Calu3 (cell line): ENCODE measurements at regions not wholly inside any gene's neighbourhood (a gene's known extent, or its start where the extent isn't known, plus 50 kb on each side); places are given as distances from the start of the nearest gene placed in this dataset.
"Not testable (repeated sequence)": the region's sequence is repeated elsewhere in the genome, so short reads cannot be mapped to it uniquely, and the experiment has no call there.

ENCODE experiments used
- BruUV-seq: library from RNA; stranded (reverse); fragments of 400-500 nt; replicated peaks from 2 replicates; lab custom pipeline; 2021; lab: Mats Ljungman, UMichigan
- CTCF ChIA-PET: fragments of 300-600 bp; sonication (Branson Sonifier 250); formaldehyde crosslinking; loops from one replicate; lab custom pipeline; 2022; ENCODE audit warnings: antibody characterized with exemption; lab: Charles Lee
- DNase-seq: peaks from one replicate; pipeline ENCODE4 v3.0.0; 2022
- H3K27ac Mint-ChIP-seq: one replicate; pipeline ENCODE4 v1.8.0; 2022; ENCODE audit warnings: mixed read lengths; ENCODE audit not compliant: unreplicated experiment
- H3K27me3 Mint-ChIP-seq: one replicate; pipeline ENCODE4 v1.8.0; 2022; ENCODE audit warnings: mixed read lengths; ENCODE audit not compliant: unreplicated experiment
- H3K36me3 Mint-ChIP-seq: one replicate; pipeline ENCODE4 v1.8.0; 2022; ENCODE audit warnings: mild to moderate bottlenecking, moderate library complexity, mixed read lengths; ENCODE audit not compliant: insufficient read depth, unreplicated experiment
- H3K4me1 Mint-ChIP-seq: one replicate; pipeline ENCODE4 v1.8.0; 2022; ENCODE audit warnings: mild to moderate bottlenecking, low read depth, mixed read lengths; ENCODE audit not compliant: unreplicated experiment
- H3K4me3 Mint-ChIP-seq: one replicate; pipeline ENCODE4 v1.8.0; 2022; ENCODE audit warnings: mild to moderate bottlenecking, low read depth, moderate library complexity, mixed read lengths; ENCODE audit not compliant: unreplicated experiment
- H3K9me3 Mint-ChIP-seq: one replicate; pipeline ENCODE4 v1.8.0; 2022; ENCODE audit warnings: low read depth, mixed read lengths; ENCODE audit not compliant: unreplicated experiment
- intact Hi-C: fragments of 100-400 bp; cut with micrococcal nuclease; formaldehyde crosslinking; loops from one replicate; pipeline ENCODE4 v1.10.0; 2022; ENCODE audit not compliant: unreplicated experiment
- TF ChIP-seq, protein P1 (sequence below): fragments of 200-600 bp; IDR thresholded peaks from one replicate; pipeline ENCODE4 v1.8.0; 2022; ENCODE audit warnings: antibody characterized with exemption; ENCODE audit not compliant: unreplicated experiment

DNA sequence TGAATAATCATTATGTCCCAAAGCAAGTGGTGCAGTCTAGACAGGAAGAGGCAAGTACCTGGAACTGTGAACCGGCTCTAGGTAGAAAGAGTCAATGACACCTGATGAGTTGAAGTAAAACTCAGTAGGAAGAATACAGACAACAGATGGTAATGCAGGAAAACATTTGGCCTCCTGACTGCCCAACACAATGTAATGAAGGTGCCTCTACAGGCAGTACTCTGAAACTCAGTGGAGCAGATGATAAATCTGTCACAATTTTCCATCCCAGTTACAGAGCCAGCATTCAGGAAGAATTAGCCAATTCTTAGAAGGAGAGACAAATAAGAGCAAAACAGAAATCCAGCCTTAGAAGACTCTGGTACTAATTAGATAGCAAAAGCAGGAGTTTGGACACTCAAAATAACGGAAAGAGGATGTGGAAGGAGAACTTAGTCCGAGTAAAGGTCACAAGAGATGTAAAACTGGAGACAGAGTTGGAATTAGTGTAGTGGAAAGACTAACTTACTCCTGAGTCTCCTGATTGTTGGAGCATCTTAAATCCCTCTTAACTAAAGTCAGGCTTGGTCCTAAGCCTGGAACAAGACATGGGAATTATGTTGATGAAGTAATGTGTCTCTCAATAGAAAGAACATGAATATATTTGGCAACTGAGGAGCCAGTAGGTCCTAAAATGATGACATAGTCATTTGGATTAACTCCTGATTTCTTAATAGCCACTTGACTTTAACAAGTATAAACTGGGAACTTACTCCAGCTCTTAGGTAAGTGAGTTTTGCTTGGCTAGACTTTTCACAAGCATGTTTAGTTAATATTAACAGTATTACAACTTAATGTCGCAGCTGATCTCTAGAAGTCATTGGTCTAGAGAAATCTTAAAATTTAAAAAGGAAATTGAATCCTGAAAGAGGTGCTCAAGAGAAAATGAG is 457.3 kb upstream of the MIR17HG start:
- DNase-seq: no peak
- Mint-ChIP-seq H3K36me3 (no peaks in the 10 kb centered on the region), H3K4me3 (no peak overlapping the region), H3K27ac (no peak overlapping the region), H3K9me3 (no peaks in the 10 kb centered on the region), H3K4me1 (no peaks in the 10 kb centered on the region), H3K27me3 (no peaks in the 10 kb centered on the region)
- BruUV-seq: no TSS peak
- TF ChIP-seq, protein P1, sequence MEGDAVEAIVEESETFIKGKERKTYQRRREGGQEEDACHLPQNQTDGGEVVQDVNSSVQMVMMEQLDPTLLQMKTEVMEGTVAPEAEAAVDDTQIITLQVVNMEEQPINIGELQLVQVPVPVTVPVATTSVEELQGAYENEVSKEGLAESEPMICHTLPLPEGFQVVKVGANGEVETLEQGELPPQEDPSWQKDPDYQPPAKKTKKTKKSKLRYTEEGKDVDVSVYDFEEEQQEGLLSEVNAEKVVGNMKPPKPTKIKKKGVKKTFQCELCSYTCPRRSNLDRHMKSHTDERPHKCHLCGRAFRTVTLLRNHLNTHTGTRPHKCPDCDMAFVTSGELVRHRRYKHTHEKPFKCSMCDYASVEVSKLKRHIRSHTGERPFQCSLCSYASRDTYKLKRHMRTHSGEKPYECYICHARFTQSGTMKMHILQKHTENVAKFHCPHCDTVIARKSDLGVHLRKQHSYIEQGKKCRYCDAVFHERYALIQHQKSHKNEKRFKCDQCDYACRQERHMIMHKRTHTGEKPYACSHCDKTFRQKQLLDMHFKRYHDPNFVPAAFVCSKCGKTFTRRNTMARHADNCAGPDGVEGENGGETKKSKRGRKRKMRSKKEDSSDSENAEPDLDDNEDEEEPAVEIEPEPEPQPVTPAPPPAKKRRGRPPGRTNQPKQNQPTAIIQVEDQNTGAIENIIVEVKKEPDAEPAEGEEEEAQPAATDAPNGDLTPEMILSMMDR: no peak
- intact Hi-C loops: loop anchor here (5.0 kb wide), 1 partner anchor 127 kb away; no protein-coding TSS in a partner anchor
- CTCF ChIA-PET: no interaction called here

DNA sequence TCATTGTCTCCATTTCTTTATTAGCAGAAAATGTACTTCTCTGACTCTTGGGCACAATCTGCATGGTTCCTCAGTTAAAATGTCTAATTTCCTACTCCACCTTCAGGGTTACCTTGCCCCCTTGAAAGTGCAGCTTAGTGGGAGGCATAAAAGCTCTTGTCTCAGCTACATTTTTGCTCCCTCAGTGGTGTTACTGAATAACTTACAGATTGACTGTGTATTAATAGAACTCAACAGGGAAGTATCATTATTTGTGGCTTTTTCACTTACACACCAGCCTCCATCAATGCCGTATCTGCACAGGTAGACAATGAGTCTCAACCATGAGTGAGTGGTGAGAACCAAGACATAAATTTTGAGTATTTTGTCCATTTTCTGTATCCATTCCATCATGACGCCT is 456.2 kb upstream of the MIR17HG start:
- no peak for DNase-seq
- H3K4me1 Mint-ChIP-seq: no peaks in the 10 kb centered on the region
- CTCF ChIA-PET: no interaction called here
- H3K27ac Mint-ChIP-seq: no peak overlapping the region
- intact Hi-C loops: no loop called here
- H3K36me3 Mint-ChIP-seq: no peaks in the 10 kb centered on the region
- H3K9me3 Mint-ChIP-seq: no peaks in the 10 kb centered on the region
- TF ChIP-seq, protein P1: no peak
- no peak overlapping the region for H3K4me3 Mint-ChIP-seq
- H3K27me3 Mint-ChIP-seq: no peaks in the 10 kb centered on the region
- no TSS peak for BruUV-seq

DNA sequence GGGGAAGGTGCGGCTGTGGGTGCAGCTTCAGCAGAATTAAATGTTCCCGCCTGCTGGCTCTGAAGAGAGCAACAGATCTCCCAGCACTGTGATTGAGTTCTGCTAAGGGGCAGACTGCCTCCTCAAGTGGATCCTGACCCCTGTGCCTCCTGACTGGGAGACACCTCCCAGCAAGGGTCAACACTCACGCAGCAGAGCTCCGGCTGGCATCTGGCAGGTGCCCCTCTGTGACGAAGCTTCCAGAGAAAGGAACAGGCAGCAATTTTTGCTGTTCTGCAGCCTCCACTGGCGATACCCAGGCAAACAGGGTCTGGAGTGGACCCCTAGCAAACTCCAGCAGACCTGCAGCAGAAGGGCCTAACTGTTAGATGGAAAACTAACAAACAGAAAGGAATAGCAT is 454.3 kb upstream of the MIR17HG start:
- not testable (repeated sequence) for H3K36me3 Mint-ChIP-seq

DNA sequence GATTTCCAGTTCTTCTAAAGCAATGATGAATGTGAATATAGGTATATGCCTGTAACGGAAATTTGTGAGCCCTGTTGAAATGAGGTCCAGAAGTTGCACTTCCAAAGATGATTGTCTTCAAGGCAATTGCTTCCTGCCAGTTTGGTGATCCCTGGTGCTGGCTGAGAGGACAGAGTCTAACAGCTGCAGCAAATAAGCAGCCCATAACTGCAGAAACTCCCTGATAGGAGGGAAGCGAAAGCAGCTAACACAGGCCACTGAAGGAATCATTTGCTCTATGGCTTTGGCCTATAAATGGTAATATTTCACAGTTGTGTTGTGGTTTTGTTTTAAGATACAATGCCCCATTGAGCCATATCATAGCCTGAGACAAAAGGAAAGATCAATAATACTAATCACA is 451.5 kb upstream of the MIR17HG start:
- Mint-ChIP-seq H3K9me3 (no peaks in the 10 kb centered on the region), H3K27me3 (no peaks in the 10 kb centered on the region), H3K4me3 (no peak overlapping the region), H3K27ac (no peak overlapping the region), H3K36me3 (no peaks in the 10 kb centered on the region), H3K4me1 (no peaks in the 10 kb centered on the region)
- no TSS peak for BruUV-seq
- TF ChIP-seq, protein P1: no peak
- intact Hi-C loops: no loop called here
- CTCF ChIA-PET: no interaction called here
- no peak for DNase-seq

More for the DNA sequence above, 454.3 kb upstream of the MIR17HG start:
- BruUV-seq, intact Hi-C loops, H3K27ac Mint-ChIP-seq, CTCF ChIA-PET, H3K4me1 Mint-ChIP-seq, DNase-seq, H3K4me3 Mint-ChIP-seq, H3K27me3 Mint-ChIP-seq, H3K9me3 Mint-ChIP-seq: not testable (repeated sequence)

DNA sequence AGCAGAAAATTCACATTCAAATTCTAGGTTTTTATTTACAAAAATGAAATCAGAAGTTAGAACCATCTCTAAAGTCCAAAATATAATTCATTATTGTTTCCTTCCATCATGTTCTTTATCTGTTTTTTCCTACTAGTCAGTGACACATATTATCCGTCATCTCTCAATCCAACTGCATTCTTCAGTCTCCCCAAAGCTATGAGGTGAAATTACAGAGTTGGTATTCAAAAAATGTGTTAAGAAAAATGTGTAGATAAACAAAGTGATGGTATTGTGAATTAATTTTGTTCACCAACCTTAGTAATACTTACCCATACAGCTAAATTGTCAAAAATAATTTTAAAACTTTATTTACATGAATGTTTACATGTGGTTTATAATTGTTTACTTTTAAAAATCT is 448.7 kb upstream of the MIR17HG start:
- H3K27ac Mint-ChIP-seq: no peak overlapping the region
- H3K9me3 Mint-ChIP-seq: no peaks in the 10 kb centered on the region
- intact Hi-C loops: no loop called here
- TF ChIP-seq, protein P1: no peak
- H3K4me1 Mint-ChIP-seq: no peaks in the 10 kb centered on the region
- no peak overlapping the region for H3K4me3 Mint-ChIP-seq
- no peaks in the 10 kb centered on the region for H3K36me3 Mint-ChIP-seq
- no peaks in the 10 kb centered on the region for H3K27me3 Mint-ChIP-seq
- BruUV-seq: no TSS peak
- DNase-seq: no peak
- CTCF ChIA-PET: no interaction called here
